H9 (cell line): ENCODE measurements at regions not wholly inside any gene's neighbourhood (a gene's known extent, or its start where the extent isn't known, plus 50 kb on each side); places are given as distances from the start of the nearest gene placed in this dataset.

Source experiments
- DNase-seq: peaks from one replicate; pipeline ENCODE4 v3.0.0-alpha.2; 2017
- H2AFZ ChIP-seq: one replicate; pipeline ENCODE4 v1.6.1; 2013; ENCODE audit warnings: mild to moderate bottlenecking, low read length, control low read depth, moderate library complexity
- H2AK5ac ChIP-seq: 2 replicates; pipeline ENCODE4 v1.6.1; 2013; ENCODE audit warnings: low read length, control low read depth, mixed read lengths; ENCODE audit not compliant: insufficient read length
- H2BK120ac ChIP-seq: one replicate; pipeline ENCODE4 v1.6.1; 2013; ENCODE audit warnings: low read depth, mild to moderate bottlenecking, low read length, control low read depth, inconsistent platforms; ENCODE audit not compliant: poor library complexity, severe bottlenecking
- H2BK12ac ChIP-seq: 2 replicates; pipeline ENCODE4 v1.6.1; 2013; ENCODE audit warnings: low read length, control low read depth, mixed read lengths, low read depth; ENCODE audit not compliant: insufficient read length
- H2BK15ac ChIP-seq: 2 replicates; pipeline ENCODE4 v1.6.1; 2013; ENCODE audit warnings: low read depth, low read length, control low read depth
- H2BK20ac ChIP-seq: one replicate; pipeline ENCODE4 v1.6.1; 2013; ENCODE audit warnings: low read depth, mild to moderate bottlenecking, low read length, control low read depth, inconsistent platforms; ENCODE audit not compliant: poor library complexity, severe bottlenecking
- H2BK5ac ChIP-seq: 2 replicates; pipeline ENCODE4 v1.6.1; 2013; ENCODE audit warnings: low read length, control low read depth, mixed read lengths; ENCODE audit not compliant: insufficient read length
- H3K14ac ChIP-seq: 2 replicates; pipeline ENCODE4 v1.6.1; 2013; ENCODE audit warnings: low read length, control low read depth; ENCODE audit not compliant: insufficient read depth
- H3K18ac ChIP-seq: 2 replicates; pipeline ENCODE4 v1.6.1; 2013; ENCODE audit warnings: low read depth, mild to moderate bottlenecking, mixed read lengths, low read length, control low read depth; ENCODE audit not compliant: insufficient read length
- H3K23ac ChIP-seq: 2 replicates; pipeline ENCODE4 v1.6.1; 2013; ENCODE audit warnings: low read length, control low read depth, mixed read lengths, low read depth; ENCODE audit not compliant: insufficient read length
- H3K23me2 ChIP-seq: 2 replicates; pipeline ENCODE4 v1.6.1; 2013; ENCODE audit warnings: low read depth, mild to moderate bottlenecking, mixed read lengths, low read length, control low read depth; ENCODE audit not compliant: insufficient read length, poor library complexity, severe bottlenecking
- H3K27ac ChIP-seq: 2 replicates; pipeline ENCODE4 v1.5.1; 2013; ENCODE audit warnings: low read length, control low read depth, mixed read lengths, low read depth; ENCODE audit not compliant: insufficient read length
- H3K27me3 ChIP-seq: 2 replicates; pipeline ENCODE4 v1.6.1; 2013; ENCODE audit warnings: low read length, control low read depth, inconsistent platforms; ENCODE audit not compliant: insufficient read depth
- H3K4ac ChIP-seq: 2 replicates; pipeline ENCODE4 v1.6.1; 2013; ENCODE audit warnings: low read depth, mild to moderate bottlenecking, control low read depth, inconsistent platforms, low read length, moderate library complexity
- H3K4me1 ChIP-seq: 2 replicates; pipeline ENCODE4 v1.6.1; 2013; ENCODE audit warnings: low read length, control low read depth, inconsistent platforms; ENCODE audit not compliant: insufficient read depth
- H3K4me2 ChIP-seq: 2 replicates; pipeline ENCODE4 v1.6.1; 2013; ENCODE audit warnings: low read length, control low read depth, mixed read lengths; ENCODE audit not compliant: insufficient read length, insufficient read depth
- H3K56ac ChIP-seq: 2 replicates; pipeline ENCODE4 v1.6.1; 2013; ENCODE audit warnings: low read depth, mild to moderate bottlenecking, mixed read lengths, low read length, control low read depth; ENCODE audit not compliant: insufficient read length
- H3K79me1 ChIP-seq: 2 replicates; pipeline ENCODE4 v1.6.1; 2013; ENCODE audit warnings: low read depth, mild to moderate bottlenecking, moderate library complexity, low read length, control low read depth, inconsistent platforms; ENCODE audit not compliant: insufficient read depth, poor library complexity, severe bottlenecking
- H3K79me2 ChIP-seq: 2 replicates; pipeline ENCODE4 v1.6.1; 2013; ENCODE audit warnings: low read length, control low read depth, inconsistent platforms; ENCODE audit not compliant: insufficient read depth
- H3K9ac ChIP-seq: 2 replicates; pipeline ENCODE4 v1.6.1; 2013; ENCODE audit warnings: low read length, control low read depth, mixed read lengths; ENCODE audit not compliant: insufficient read length; ENCODE audit errors: extremely low read depth
- H3K9me3 ChIP-seq: one replicate; pipeline ENCODE4 v1.6.1; 2013; ENCODE audit warnings: low read depth, low read length, inconsistent platforms; ENCODE audit not compliant: control insufficient read depth
- H3T11ph ChIP-seq: one replicate; pipeline ENCODE4 v1.6.1; 2013; ENCODE audit warnings: mild to moderate bottlenecking, low read length, control low read depth, inconsistent platforms
- H4K20me1 ChIP-seq: one replicate; pipeline ENCODE4 v1.6.1; 2013; ENCODE audit not compliant: control insufficient read depth, insufficient read length, insufficient read depth
- H4K5ac ChIP-seq: 2 replicates; pipeline ENCODE4 v1.6.1; 2013; ENCODE audit warnings: low read depth, mild to moderate bottlenecking, mixed read lengths, low read length, control low read depth; ENCODE audit not compliant: insufficient read length
- H4K8ac ChIP-seq: replicated peaks from 2 replicates; pipeline ENCODE4 v1.6.1; 2013; ENCODE audit warnings: low read length, control low read depth, mixed read lengths, low read depth; ENCODE audit not compliant: insufficient read length
- H4K91ac ChIP-seq: 2 replicates; pipeline ENCODE4 v1.6.1; 2013; ENCODE audit warnings: low read depth, mild to moderate bottlenecking, moderate library complexity, mixed read lengths, low read length, control low read depth; ENCODE audit not compliant: insufficient read length
- H3K27ac Mint-ChIP-seq, 3 experiments: 2 replicates in 2 of 3; 3 replicates in 1 of 3; pipeline ENCODE4 v1.8.0; 2020 to 2021; ENCODE audit warnings: mixed read lengths in 3 of 3, mild to moderate bottlenecking in 1 of 3, moderate library complexity in 1 of 3
- H3K27me3 Mint-ChIP-seq: 2 replicates; pipeline ENCODE4 v1.8.0; 2021; ENCODE audit warnings: low read depth, mild to moderate bottlenecking, moderate library complexity, mixed read lengths
- H3K36me3 Mint-ChIP-seq, 3 experiments: 2 replicates in 2 of 3; 3 replicates in 1 of 3; pipeline ENCODE4 v1.8.0; 2020 to 2021; ENCODE audit warnings: low read depth in 3 of 3, mixed read lengths in 3 of 3; ENCODE audit not compliant: insufficient read depth in 1 of 3
- H3K4me1 Mint-ChIP-seq, 2 experiments: 2 replicates each; pipeline ENCODE4 v1.8.0; 2020; ENCODE audit warnings: mixed read lengths in 2 of 2
- H3K4me3 Mint-ChIP-seq, 2 experiments: 2 replicates in 1 of 2; 3 replicates in 1 of 2; pipeline ENCODE4 v1.8.0; 2020 to 2021; ENCODE audit warnings: mild to moderate bottlenecking in 2 of 2, mixed read lengths in 2 of 2, moderate library complexity in 1 of 2
- H3K9me3 Mint-ChIP-seq, 2 experiments: 2 replicates in 1 of 2; 3 replicates in 1 of 2; pipeline ENCODE4 v1.8.0; 2020; ENCODE audit warnings: mild to moderate bottlenecking in 2 of 2, mixed read lengths in 2 of 2, moderate library complexity in 1 of 2
- CTCF ChIP-seq: fragments of 200-600 bp; sonication (generic); conservative IDR thresholded peaks from 3 replicates; pipeline ENCODE4 v1.8.0; 2021; ENCODE audit warnings: antibody characterized with exemption, mild to moderate bottlenecking
- WGBS: extraction: QIAGEN DNeasy Blood & Tissue Kit; methylation state at CpG from one replicate; pipeline ENCODE4 v1.1.7; 2013; ENCODE audit warnings: missing lambda C conversion rate, low lambda C conversion rate, mixed read lengths; ENCODE audit not compliant: insufficient read length; ENCODE audit errors: extremely low coverage; 5-methylcytosine and 5-hydroxymethylcytosine counted together

GRCh38 chr1:29669912-29670311, 433.6 kb downstream of the PTPRU start:
- WGBS, result no CpG with 5 or more reads among the region's 3 CpGs
- TF ChIP-seq CTCF, result no peak
- Histone ChIP-seq H2BK120ac (no peak overlapping the region), H3K14ac (no peak overlapping the region), H3K9me3 (no peaks in the 10 kb centered on the region), H3K27me3 (no peaks in the 10 kb centered on the region), H3T11ph (no peak overlapping the region), H3K79me1 (no peaks in the 10 kb centered on the region), H2BK20ac (no peak overlapping the region), H3K9ac (no peak overlapping the region), H3K79me2 (no peaks in the 10 kb centered on the region), H4K8ac (no peak overlapping the region), H4K5ac (no peak overlapping the region), H3K4me1 (no peaks in the 10 kb centered on the region; the same call in none of the 2 replicates), H2BK5ac (no peak overlapping the region), H3K56ac (no peak overlapping the region), H3K4ac (no peak overlapping the region), H3K23me2 (no peaks in the 10 kb centered on the region), H2AK5ac (no peak overlapping the region), H3K23ac (no peak overlapping the region), H2BK12ac (no peak overlapping the region), H4K91ac (no peak overlapping the region), H3K4me2 (no peak overlapping the region), H4K20me1 (no peaks in the 10 kb centered on the region), H3K18ac (no peak overlapping the region), H2BK15ac (no peak overlapping the region), H2AFZ (no peak overlapping the region), H3K27ac (no peak overlapping the region)
- Mint-ChIP-seq H3K36me3 (no peaks in the 10 kb centered on the region), H3K27me3 (peaks cover under 1% of the 10 kb centered on the region), H3K4me3 (no peak overlapping the region), H3K4me1 (peaks cover 16 to 21% of the 10 kb centered on the region in 2 experiments), H3K9me3 (no peaks in the 10 kb centered on the region), H3K27ac (no peak overlapping the region; a peak in 2 of 7 replicates)
- DNase-seq, result peak; percentile 12
